ENCODE measurements at regions not wholly inside any gene's neighbourhood (a gene's known extent, or its start where the extent isn't known, plus 50 kb on each side); places are given as distances from the start of the nearest gene placed in this dataset.

DNA sequence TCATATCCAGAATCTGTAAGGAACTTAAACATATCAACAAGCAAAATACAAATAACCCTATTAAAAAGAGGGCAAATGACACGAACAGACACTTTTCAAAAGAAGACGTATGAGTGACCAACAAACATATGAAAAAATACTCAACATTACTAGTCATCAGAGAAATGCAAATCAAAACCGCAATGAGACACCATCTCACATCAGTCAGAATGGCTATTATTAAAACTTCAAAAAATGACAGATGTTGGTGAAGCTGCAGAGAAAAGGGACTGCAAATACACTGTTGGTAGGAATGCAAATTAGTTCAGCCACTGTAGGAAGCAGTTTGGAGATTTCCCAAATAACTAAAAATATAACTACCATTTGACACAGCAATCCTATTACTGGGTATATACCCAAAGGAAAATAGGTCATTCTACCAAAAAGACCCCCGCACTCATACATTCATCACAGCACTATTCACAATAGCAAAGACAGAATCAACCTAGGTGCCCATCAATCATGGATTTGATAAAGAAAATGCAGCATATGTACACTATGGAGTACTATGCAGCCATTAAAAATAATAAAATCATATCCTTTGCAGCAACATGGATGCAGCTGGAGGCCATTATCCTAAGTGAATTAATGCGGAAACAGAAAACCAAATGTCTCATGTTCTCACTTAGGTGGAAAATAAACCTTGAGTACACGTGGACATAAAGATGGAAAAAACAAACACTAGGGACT lies 230.1 kb upstream of the RAB4A start:
- Histone ChIP-seq H3K4me2 (no peak overlapping the region), H3K27ac (no peak overlapping the region), H3K9ac (no peak overlapping the region), H3K4me3 (IDR thresholded peaks at IDR 0.05; ENCODE audit: insufficient read depth, low read depth, low read length) (no peak overlapping the region), H3K27me3 (ENCODE audit: insufficient read depth, low read depth) (no peaks in the 10 kb centered on the region), H4K20me1 (ENCODE audit: insufficient read depth) (no peaks in the 10 kb centered on the region), H3K4me1 (ENCODE audit: low read depth, poor library complexity, severe bottlenecking) (no peaks in the 10 kb centered on the region), H3K36me3 (ENCODE audit: insufficient read depth) (no peaks in the 10 kb centered on the region), H3K79me2 (ENCODE audit: insufficient read depth, low read depth) (no peaks in the 10 kb centered on the region), H2AFZ (ENCODE audit: low read depth) (no peak overlapping the region)
- TF ChIP-seq, protein P1, sequence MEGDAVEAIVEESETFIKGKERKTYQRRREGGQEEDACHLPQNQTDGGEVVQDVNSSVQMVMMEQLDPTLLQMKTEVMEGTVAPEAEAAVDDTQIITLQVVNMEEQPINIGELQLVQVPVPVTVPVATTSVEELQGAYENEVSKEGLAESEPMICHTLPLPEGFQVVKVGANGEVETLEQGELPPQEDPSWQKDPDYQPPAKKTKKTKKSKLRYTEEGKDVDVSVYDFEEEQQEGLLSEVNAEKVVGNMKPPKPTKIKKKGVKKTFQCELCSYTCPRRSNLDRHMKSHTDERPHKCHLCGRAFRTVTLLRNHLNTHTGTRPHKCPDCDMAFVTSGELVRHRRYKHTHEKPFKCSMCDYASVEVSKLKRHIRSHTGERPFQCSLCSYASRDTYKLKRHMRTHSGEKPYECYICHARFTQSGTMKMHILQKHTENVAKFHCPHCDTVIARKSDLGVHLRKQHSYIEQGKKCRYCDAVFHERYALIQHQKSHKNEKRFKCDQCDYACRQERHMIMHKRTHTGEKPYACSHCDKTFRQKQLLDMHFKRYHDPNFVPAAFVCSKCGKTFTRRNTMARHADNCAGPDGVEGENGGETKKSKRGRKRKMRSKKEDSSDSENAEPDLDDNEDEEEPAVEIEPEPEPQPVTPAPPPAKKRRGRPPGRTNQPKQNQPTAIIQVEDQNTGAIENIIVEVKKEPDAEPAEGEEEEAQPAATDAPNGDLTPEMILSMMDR (conservative IDR thresholded peaks at IDR 0.05; ENCODE audit: low read depth, low read length), result no peak

DNA sequence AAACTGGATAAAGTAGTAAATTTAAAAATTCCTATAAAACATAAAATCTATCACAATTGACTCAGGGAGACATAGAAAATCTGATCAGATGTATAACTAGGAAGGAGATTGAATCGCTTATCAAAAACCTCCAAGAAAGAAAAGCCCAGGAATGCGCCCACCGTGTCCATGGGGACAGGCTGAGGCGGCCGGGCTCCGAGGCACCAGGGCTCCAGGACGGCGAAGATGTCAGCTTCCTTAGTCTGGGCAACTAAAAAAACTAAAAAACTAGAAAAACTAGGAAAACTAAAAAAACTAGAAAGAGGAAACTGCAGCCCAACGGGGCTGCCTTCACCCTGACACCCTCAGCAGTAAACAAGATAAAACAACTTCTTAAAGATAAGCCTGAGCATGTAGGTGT lies 229.0 kb upstream of the RAB4A start:
- H3K79me2 ChIP-seq (ENCODE audit: insufficient read depth, low read depth), result no peaks in the 10 kb centered on the region
- no peaks in the 10 kb centered on the region for H3K27me3 ChIP-seq (ENCODE audit: insufficient read depth, low read depth)
- H2AFZ ChIP-seq (ENCODE audit: low read depth), result no peak overlapping the region
- no peak overlapping the region for H3K27ac ChIP-seq
- no peak overlapping the region for H3K4me2 ChIP-seq
- no peaks in the 10 kb centered on the region for H3K36me3 ChIP-seq (ENCODE audit: insufficient read depth)
- H3K9ac ChIP-seq, result no peak overlapping the region
- no peak overlapping the region for H3K4me3 ChIP-seq (IDR thresholded peaks at IDR 0.05; ENCODE audit: insufficient read depth, low read depth, low read length)
- no peaks in the 10 kb centered on the region for H3K4me1 ChIP-seq (ENCODE audit: low read depth, poor library complexity, severe bottlenecking)
- TF ChIP-seq, protein P1 (conservative IDR thresholded peaks at IDR 0.05; ENCODE audit: low read depth, low read length), result no peak
- no peaks in the 10 kb centered on the region for H4K20me1 ChIP-seq (ENCODE audit: insufficient read depth)

DNA sequence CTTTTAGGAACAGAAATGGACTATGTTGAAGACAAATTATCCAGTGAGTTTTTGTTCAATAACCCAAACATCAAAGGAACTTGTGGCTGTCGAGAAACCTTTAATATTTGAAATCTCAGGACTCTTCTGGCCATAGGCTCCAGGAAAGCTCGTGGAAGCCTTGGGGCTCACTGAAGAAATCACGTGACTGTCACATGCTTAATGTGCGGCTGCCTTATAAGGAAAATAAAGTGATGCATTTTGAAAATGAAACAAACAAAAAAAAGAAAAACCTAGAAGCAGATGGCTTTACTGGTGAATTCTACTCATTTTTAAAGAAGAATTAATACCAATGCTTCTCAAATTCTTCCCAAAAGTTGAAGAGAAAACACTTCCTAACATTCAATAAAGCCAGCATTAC lies 228.4 kb upstream of the RAB4A start:
- H2AFZ ChIP-seq (ENCODE audit: low read depth), result no peak overlapping the region
- no peak overlapping the region for H3K4me2 ChIP-seq
- no peaks in the 10 kb centered on the region for H4K20me1 ChIP-seq (ENCODE audit: insufficient read depth)
- TF ChIP-seq, protein P1 (conservative IDR thresholded peaks at IDR 0.05; ENCODE audit: low read depth, low read length), result no peak
- H3K9ac ChIP-seq, result no peak overlapping the region
- H3K4me1 ChIP-seq (ENCODE audit: low read depth, poor library complexity, severe bottlenecking), result no peaks in the 10 kb centered on the region
- no peaks in the 10 kb centered on the region for H3K79me2 ChIP-seq (ENCODE audit: insufficient read depth, low read depth)
- no peak overlapping the region for H3K27ac ChIP-seq
- H3K36me3 ChIP-seq (ENCODE audit: insufficient read depth), result no peaks in the 10 kb centered on the region
- no peaks in the 10 kb centered on the region for H3K27me3 ChIP-seq (ENCODE audit: insufficient read depth, low read depth)
- no peak overlapping the region for H3K4me3 ChIP-seq (IDR thresholded peaks at IDR 0.05; ENCODE audit: insufficient read depth, low read depth, low read length)

DNA sequence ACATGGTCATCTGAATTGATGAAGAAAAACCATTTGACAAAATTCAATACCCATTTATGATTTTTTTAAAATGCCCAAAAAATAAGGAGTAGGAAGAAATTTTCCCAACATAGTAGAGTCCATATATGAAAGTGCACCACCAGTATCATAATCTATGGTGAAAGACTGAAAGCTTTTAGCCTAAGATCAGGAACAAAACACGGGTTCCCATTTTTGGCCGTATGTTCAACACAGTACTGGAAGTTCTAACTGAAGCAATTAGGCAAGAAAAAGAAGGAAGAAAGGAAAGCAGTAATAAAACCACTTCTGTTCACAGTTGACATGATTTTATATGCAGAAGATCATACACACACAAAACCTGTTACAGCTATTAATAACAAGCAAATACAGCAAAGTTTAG lies 227.8 kb upstream of the RAB4A start:
- no peaks in the 10 kb centered on the region for H3K27me3 ChIP-seq (ENCODE audit: insufficient read depth, low read depth)
- no peaks in the 10 kb centered on the region for H3K36me3 ChIP-seq (ENCODE audit: insufficient read depth)
- H4K20me1 ChIP-seq (ENCODE audit: insufficient read depth), result no peaks in the 10 kb centered on the region
- TF ChIP-seq, protein P1 (conservative IDR thresholded peaks at IDR 0.05; ENCODE audit: low read depth, low read length), result no peak
- no peaks in the 10 kb centered on the region for H3K4me1 ChIP-seq (ENCODE audit: low read depth, poor library complexity, severe bottlenecking)
- H2AFZ ChIP-seq (ENCODE audit: low read depth), result no peak overlapping the region
- H3K27ac ChIP-seq, result no peak overlapping the region
- H3K4me2 ChIP-seq, result no peak overlapping the region
- no peak overlapping the region for H3K9ac ChIP-seq
- H3K4me3 ChIP-seq (IDR thresholded peaks at IDR 0.05; ENCODE audit: insufficient read depth, low read depth, low read length), result no peak overlapping the region
- no peaks in the 10 kb centered on the region for H3K79me2 ChIP-seq (ENCODE audit: insufficient read depth, low read depth)
